ENCODE measurements at regions not wholly inside any gene's neighbourhood (a gene's known extent, or its start where the extent isn't known, plus 50 kb on each side); places are given as distances from the start of the nearest gene placed in this dataset.
A peak's percentile ranks its signal among the peaks of the same experiment; 100 is the strongest.

DNA sequence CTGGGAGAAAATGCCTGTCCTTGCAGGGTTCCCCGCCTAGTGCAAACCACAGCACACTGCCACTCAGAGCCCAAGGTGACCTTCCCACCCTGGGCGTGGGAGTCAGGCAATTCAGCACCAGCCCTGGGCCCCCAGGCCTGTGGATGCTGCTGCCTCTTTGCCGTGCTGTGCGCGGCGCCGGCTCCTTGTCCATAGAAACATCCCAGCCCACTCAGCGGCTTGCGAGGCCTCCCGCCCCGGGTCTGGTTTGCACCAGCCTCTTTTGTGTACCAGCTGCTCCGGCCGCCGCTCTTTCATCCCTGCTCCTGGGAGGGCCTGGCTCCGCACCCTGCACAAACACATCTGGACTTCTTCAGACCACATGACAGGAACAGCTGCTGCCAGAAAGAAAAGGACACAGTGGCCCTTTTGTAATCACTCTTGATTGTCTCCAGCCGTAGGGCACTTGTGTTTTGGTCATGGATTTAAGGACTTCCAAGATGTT, 75.4 kb upstream of the SDK2 start:
- H3K4me3 ChIP-seq (ENCODE audit: insufficient read depth in 1 of 2, low read depth in 1 of 2, low read length in 2 of 2), result no peak overlapping the region
- H3K4ac ChIP-seq (ENCODE audit: low read depth in 1 of 2, low read length in 2 of 2), result no peak overlapping the region
- H3K36me3 ChIP-seq (ENCODE audit: control insufficient read depth in 1 of 2, insufficient read depth in 2 of 2, low read depth in 1 of 2, low read length in 2 of 2), result no peaks in the 10 kb centered on the region
- no peak overlapping the region for H3K14ac ChIP-seq (ENCODE audit: low read length in 2 of 2)
- no peak overlapping the region for H2AFZ ChIP-seq (ENCODE audit: low read depth, low read length)
- H2BK120ac ChIP-seq (ENCODE audit: low read depth, low read length), result no peak overlapping the region
- H2BK12ac ChIP-seq (ENCODE audit: low read length in 2 of 2), result no peak overlapping the region
- WGBS, result 23% methylated on average over 16 of the region's 16 CpGs
- H3K79me1 ChIP-seq (replicated peaks; ENCODE audit: low read length, poor library complexity, severe bottlenecking), result no peaks in the 10 kb centered on the region
- H2AK5ac ChIP-seq (ENCODE audit: low read length, severe bottlenecking), result no peak overlapping the region
- H2BK15ac ChIP-seq (ENCODE audit: low read depth, poor library complexity, severe bottlenecking), result no peak overlapping the region
- H3K27me3 ChIP-seq (ENCODE audit: control insufficient read depth in 1 of 2, insufficient read depth in 1 of 2, low read length in 2 of 2), result peaks cover 0 to 91% of the 10 kb centered on the region in 2 experiments
- peak; percentile 3 for DNase-seq
- no peak overlapping the region for H3K27ac ChIP-seq (ENCODE audit: low read length, poor library complexity, severe bottlenecking)
- H4K91ac ChIP-seq (ENCODE audit: low read length), result no peak overlapping the region
- no peak overlapping the region for H4K8ac ChIP-seq (ENCODE audit: low read length)
- H2BK5ac ChIP-seq (ENCODE audit: low read depth, low read length, poor library complexity, severe bottlenecking), result no peak overlapping the region
- H3K9me3 ChIP-seq (ENCODE audit: control insufficient read depth, low read length), result no peaks in the 10 kb centered on the region
- no peaks in the 10 kb centered on the region for H3K4me1 ChIP-seq (ENCODE audit: control insufficient read depth, insufficient read depth, low read depth, low read length)
- H3K23ac ChIP-seq (ENCODE audit: low read length in 2 of 2), result no peak overlapping the region
- no peak overlapping the region for H3K4me2 ChIP-seq (ENCODE audit: low read length, poor library complexity, severe bottlenecking)
- H3K18ac ChIP-seq (ENCODE audit: low read depth in 1 of 2, low read length in 2 of 2), result no peak overlapping the region
- no peak overlapping the region for H3K9ac ChIP-seq (ENCODE audit: low read length)

DNA sequence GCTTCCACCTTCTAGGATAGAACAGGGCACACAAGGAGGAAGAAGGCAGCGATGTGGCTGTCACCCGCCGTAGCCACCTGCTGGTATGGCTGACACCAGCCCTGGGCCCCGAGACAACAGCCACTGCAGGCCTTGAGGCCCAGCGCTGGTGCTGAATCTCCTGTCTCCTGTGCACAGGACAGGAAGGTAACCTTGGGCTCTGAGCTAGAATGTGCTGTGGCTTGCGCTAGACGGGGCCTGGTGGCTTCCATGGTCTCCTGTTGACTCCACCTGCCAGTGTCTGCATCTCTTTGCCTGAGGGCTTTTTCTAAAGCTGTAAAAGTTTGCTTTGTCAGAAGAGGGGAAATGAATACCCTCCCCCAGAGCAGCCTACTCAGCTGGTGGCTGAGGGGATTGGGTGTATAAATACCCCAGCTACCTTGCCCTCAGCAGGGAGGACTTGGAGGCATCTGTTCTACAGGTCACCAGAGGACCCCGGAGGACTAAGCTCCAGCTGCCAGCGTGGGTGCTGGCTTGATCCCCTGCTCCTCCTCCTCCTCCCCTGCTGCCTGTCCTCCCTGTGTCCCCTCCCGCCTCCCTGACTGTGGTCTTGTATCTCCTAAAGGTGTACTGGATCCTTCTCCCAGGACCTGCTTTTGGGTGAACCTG, 76.1 kb upstream of the SDK2 start:
- Histone ChIP-seq H3K23ac (ENCODE audit: low read length in 2 of 2) (no peak overlapping the region), H3K4me1 (ENCODE audit: control insufficient read depth, insufficient read depth, low read depth, low read length) (no peaks in the 10 kb centered on the region), H3K79me1 (replicated peaks; ENCODE audit: low read length, poor library complexity, severe bottlenecking) (no peaks in the 10 kb centered on the region), H2AFZ (ENCODE audit: low read depth, low read length) (no peak overlapping the region), H2BK12ac (ENCODE audit: low read length in 2 of 2) (no peak overlapping the region), H3K9me3 (ENCODE audit: control insufficient read depth, low read length) (no peaks in the 10 kb centered on the region), H3K9ac (ENCODE audit: low read length) (no peak overlapping the region), H2AK5ac (ENCODE audit: low read length, severe bottlenecking) (no peak overlapping the region), H3K14ac (ENCODE audit: low read length in 2 of 2) (no peak overlapping the region), H3K4me2 (ENCODE audit: low read length, poor library complexity, severe bottlenecking) (no peak overlapping the region), H3K4me3 (ENCODE audit: insufficient read depth in 1 of 2, low read depth in 1 of 2, low read length in 2 of 2) (no peak overlapping the region), H2BK5ac (ENCODE audit: low read depth, low read length, poor library complexity, severe bottlenecking) (no peak overlapping the region), H3K27ac (ENCODE audit: low read length, poor library complexity, severe bottlenecking) (no peak overlapping the region), H4K8ac (ENCODE audit: low read length) (no peak overlapping the region), H3K4ac (ENCODE audit: low read depth in 1 of 2, low read length in 2 of 2) (no peak overlapping the region), H4K91ac (ENCODE audit: low read length) (no peak overlapping the region), H3K36me3 (ENCODE audit: control insufficient read depth in 1 of 2, insufficient read depth in 2 of 2, low read depth in 1 of 2, low read length in 2 of 2) (no peaks in the 10 kb centered on the region), H3K27me3 (ENCODE audit: control insufficient read depth in 1 of 2, insufficient read depth in 1 of 2, low read length in 2 of 2) (peaks cover 0 to 94% of the 10 kb centered on the region in 2 experiments), H2BK15ac (ENCODE audit: low read depth, poor library complexity, severe bottlenecking) (no peak overlapping the region), H3K18ac (ENCODE audit: low read depth in 1 of 2, low read length in 2 of 2) (no peak overlapping the region), H2BK120ac (ENCODE audit: low read depth, low read length) (no peak overlapping the region)
- WGBS, result 64% methylated on average over 10 of the region's 10 CpGs
- no peak for DNase-seq

DNA sequence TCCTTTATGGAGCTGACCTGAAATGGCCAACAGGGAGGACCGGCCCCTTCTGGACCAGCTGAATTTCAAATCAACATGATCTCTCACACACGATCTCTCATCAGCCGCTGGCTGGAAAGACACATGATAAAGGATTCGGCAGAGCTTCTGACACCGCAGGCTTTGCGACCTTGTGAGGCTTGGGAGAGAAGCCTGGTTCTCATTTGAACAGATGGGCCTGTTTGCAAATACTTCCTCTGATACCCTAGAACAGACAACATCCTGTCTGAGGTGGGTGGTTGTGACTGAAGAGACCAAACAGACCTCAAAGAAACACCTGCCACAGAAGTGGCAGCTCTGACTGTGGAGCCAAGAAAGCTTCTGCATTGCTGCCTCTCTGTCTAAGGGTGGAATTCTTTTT, 77.9 kb upstream of the SDK2 start:
- Histone ChIP-seq H3K27ac (ENCODE audit: low read length, poor library complexity, severe bottlenecking) (no peak overlapping the region), H3K4me1 (ENCODE audit: control insufficient read depth, insufficient read depth, low read depth, low read length) (no peaks in the 10 kb centered on the region), H2AK5ac (ENCODE audit: low read length, severe bottlenecking) (no peak overlapping the region), H3K9ac (ENCODE audit: low read length) (no peak overlapping the region), H3K4me3 (ENCODE audit: insufficient read depth in 1 of 2, low read depth in 1 of 2, low read length in 2 of 2) (no peak overlapping the region), H3K23ac (ENCODE audit: low read length in 2 of 2) (no peak overlapping the region), H2BK12ac (ENCODE audit: low read length in 2 of 2) (no peak overlapping the region), H2BK5ac (ENCODE audit: low read depth, low read length, poor library complexity, severe bottlenecking) (no peak overlapping the region), H3K9me3 (ENCODE audit: control insufficient read depth, low read length) (no peaks in the 10 kb centered on the region), H3K27me3 (ENCODE audit: control insufficient read depth in 1 of 2, insufficient read depth in 1 of 2, low read length in 2 of 2) (peaks cover 0 to 79% of the 10 kb centered on the region in 2 experiments), H2BK120ac (ENCODE audit: low read depth, low read length) (no peak overlapping the region), H3K4me2 (ENCODE audit: low read length, poor library complexity, severe bottlenecking) (no peak overlapping the region), H3K4ac (ENCODE audit: low read depth in 1 of 2, low read length in 2 of 2) (no peak overlapping the region), H4K8ac (ENCODE audit: low read length) (no peak overlapping the region), H2AFZ (ENCODE audit: low read depth, low read length) (no peak overlapping the region), H3K36me3 (ENCODE audit: control insufficient read depth in 1 of 2, insufficient read depth in 2 of 2, low read depth in 1 of 2, low read length in 2 of 2) (no peaks in the 10 kb centered on the region), H3K14ac (ENCODE audit: low read length in 2 of 2) (no peak overlapping the region), H2BK15ac (ENCODE audit: low read depth, poor library complexity, severe bottlenecking) (no peak overlapping the region), H3K18ac (ENCODE audit: low read depth in 1 of 2, low read length in 2 of 2) (no peak overlapping the region), H3K79me1 (replicated peaks; ENCODE audit: low read length, poor library complexity, severe bottlenecking) (no peaks in the 10 kb centered on the region), H4K91ac (ENCODE audit: low read length) (no peak overlapping the region)
- WGBS, result 76% methylated on average over 6 of the region's 6 CpGs
- no peak for DNase-seq

GRCh38 chr17:73723317-73723716, 79.1 kb upstream of the SDK2 start:
- Histone ChIP-seq H2BK120ac (ENCODE audit: low read depth, low read length) (no peak overlapping the region), H3K36me3 (ENCODE audit: control insufficient read depth in 1 of 2, insufficient read depth in 2 of 2, low read depth in 1 of 2, low read length in 2 of 2) (no peaks in the 10 kb centered on the region), H3K9ac (ENCODE audit: low read length) (no peak overlapping the region), H4K91ac (ENCODE audit: low read length) (no peak overlapping the region), H3K18ac (ENCODE audit: low read depth in 1 of 2, low read length in 2 of 2) (no peak overlapping the region), H3K4me3 (ENCODE audit: insufficient read depth in 1 of 2, low read depth in 1 of 2, low read length in 2 of 2) (no peak overlapping the region), H3K4me2 (ENCODE audit: low read length, poor library complexity, severe bottlenecking) (no peak overlapping the region), H2BK12ac (ENCODE audit: low read length in 2 of 2) (no peak overlapping the region), H3K23ac (ENCODE audit: low read length in 2 of 2) (no peak overlapping the region), H3K27me3 (ENCODE audit: control insufficient read depth in 1 of 2, insufficient read depth in 1 of 2, low read length in 2 of 2) (peaks cover 0 to 74% of the 10 kb centered on the region in 2 experiments), H3K27ac (ENCODE audit: low read length, poor library complexity, severe bottlenecking) (no peak overlapping the region), H3K79me1 (replicated peaks; ENCODE audit: low read length, poor library complexity, severe bottlenecking) (no peaks in the 10 kb centered on the region), H2BK15ac (ENCODE audit: low read depth, poor library complexity, severe bottlenecking) (no peak overlapping the region), H4K8ac (ENCODE audit: low read length) (no peak overlapping the region), H3K9me3 (ENCODE audit: control insufficient read depth, low read length) (no peaks in the 10 kb centered on the region), H2AK5ac (ENCODE audit: low read length, severe bottlenecking) (no peak overlapping the region), H2BK5ac (ENCODE audit: low read depth, low read length, poor library complexity, severe bottlenecking) (no peak overlapping the region), H2AFZ (ENCODE audit: low read depth, low read length) (no peak overlapping the region), H3K4me1 (ENCODE audit: control insufficient read depth, insufficient read depth, low read depth, low read length) (no peaks in the 10 kb centered on the region), H3K4ac (ENCODE audit: low read depth in 1 of 2, low read length in 2 of 2) (no peak overlapping the region), H3K14ac (ENCODE audit: low read length in 2 of 2) (no peak overlapping the region)
- no CpG with 5 or more reads among the region's 4 CpGs for WGBS
- no peak for DNase-seq

All from mesenchymal stem cell (in vitro differentiated cells and primary cell).